Jurkat, Clone E6-1 (cell line): ENCODE measurements at regions not wholly inside any gene's neighbourhood (a gene's known extent, or its start where the extent isn't known, plus 50 kb on each side); places are given as distances from the start of the nearest gene placed in this dataset.

ENCODE experiments used
- DNase-seq: peaks from one replicate; pipeline ENCODE4 v3.0.0-alpha.2; 2011; ENCODE audit warnings: low read depth, low spot score
- H3K4me3 ChIP-seq: 2 replicates; pipeline ENCODE4 v1.5.1; 2011; ENCODE audit warnings: mild to moderate bottlenecking, low read length, control low read depth, moderate library complexity

GRCh38 chr7:132733860-132734259, 157.6 kb upstream of the PLXNA4 start:
- DNase-seq: no peak
- H3K4me3 ChIP-seq: no peak overlapping the region

DNA sequence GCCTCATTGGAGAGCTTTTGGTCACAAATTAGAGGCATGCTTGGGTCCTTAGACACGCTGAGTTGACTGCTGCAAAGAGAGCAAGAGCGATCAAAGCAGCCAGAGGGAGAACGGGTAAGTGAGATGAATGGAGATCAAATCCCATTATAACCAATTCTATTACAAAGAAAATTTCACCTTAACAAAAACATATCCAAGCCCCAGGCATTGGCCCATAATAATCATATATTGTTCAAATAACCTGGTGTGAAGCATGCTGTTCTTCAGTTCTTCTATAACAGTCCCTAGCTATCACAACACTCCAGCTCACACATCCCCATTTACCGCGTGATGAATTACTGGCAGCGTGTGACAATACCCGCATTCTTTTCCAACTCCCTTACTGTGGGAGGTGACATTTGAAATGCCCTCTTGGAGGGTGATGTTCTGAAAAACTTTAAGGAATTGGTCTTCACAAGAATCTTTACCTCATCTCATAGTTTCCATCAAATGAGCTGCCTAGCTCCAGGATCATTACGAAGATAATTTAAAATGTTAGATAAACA, 156.1 kb upstream of the PLXNA4 start:
- no peak for DNase-seq
- no peak overlapping the region for H3K4me3 ChIP-seq

- no peak overlapping the region for H3K4me3 ChIP-seq
- no peak for DNase-seq
Measured at GRCh38 chr7:132730105-132730504, 153.8 kb upstream of the PLXNA4 start.

DNA sequence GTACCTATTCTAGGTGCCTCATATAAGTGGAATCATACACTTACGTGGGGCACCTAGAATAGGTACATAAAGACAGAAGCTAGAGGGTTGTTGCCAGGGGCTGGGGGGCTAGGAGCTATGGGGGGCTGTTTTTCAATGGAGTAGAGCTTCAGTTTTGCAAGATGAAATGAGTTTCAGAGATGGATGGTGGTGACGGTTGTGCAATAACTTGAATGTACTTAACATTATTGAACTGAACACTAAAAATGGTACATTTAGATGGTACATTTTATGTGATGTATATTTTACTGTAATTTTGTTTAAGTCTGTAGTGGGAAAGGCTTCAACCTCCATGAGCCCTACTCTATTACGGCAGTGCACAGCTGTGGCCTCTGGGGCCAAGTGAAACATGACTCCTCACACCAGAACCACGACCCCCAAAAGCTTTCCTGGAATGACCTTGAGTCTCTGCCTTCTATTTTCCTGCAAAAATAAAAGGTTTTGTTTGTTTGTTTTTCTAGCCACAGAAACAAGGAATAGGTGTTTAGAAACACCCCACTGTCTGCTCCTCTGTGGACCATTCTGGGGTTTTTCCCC, 147.3 kb upstream of the PLXNA4 start:
- H3K4me3 ChIP-seq: no peak overlapping the region
- no peak for DNase-seq

DNA sequence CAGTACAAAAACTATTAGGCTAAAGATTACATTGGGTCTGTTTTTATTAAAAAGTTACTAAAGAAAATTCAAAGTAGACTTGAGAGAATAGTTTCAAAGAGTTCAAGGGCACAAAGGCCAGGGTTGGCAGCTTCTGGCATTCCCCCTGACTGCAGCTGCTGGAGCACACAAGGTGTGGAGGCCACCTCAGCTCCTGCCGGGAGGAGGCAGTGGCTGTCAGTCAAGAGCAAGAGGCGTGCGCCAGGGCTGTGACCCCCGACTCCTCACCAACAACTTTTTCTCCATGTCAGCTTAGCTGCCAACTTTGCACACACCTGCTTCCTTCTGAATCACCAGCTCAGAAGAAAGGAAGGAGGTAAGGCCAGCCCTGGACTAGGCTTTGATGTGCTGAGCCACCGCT, 144.6 kb upstream of the PLXNA4 start:
- no peak for DNase-seq
- H3K4me3 ChIP-seq: no peak overlapping the region

- no peak overlapping the region for H3K4me3 ChIP-seq
- DNase-seq: no peak
Measured at GRCh38 chr7:132713893-132714292, 137.6 kb upstream of the PLXNA4 start.

- DNase-seq: peak; percentile 35
- no peak overlapping the region for H3K4me3 ChIP-seq
Measured at GRCh38 chr7:132709971-132710567, 133.8 kb upstream of the PLXNA4 start.

DNA sequence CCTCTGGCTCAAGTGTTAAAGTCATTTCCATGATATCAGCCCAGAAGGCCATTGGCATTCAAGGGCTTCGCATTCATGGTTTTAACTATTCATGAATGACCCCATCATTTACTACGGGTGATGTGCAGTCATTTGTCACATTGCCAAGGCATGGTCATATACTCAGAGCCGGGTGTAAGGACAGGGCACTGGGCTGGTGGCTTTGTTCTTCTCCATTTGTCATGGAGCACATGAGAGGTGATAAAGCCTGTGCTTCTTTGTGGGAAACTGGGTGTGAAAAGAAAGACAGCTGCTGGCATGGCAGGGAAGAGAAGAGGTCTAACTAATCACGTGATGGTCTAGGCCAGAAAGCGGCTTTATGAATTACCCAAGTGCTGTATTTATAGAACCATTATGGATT, 132.2 kb upstream of the PLXNA4 start:
- no peak for DNase-seq
- no peak overlapping the region for H3K4me3 ChIP-seq

DNA sequence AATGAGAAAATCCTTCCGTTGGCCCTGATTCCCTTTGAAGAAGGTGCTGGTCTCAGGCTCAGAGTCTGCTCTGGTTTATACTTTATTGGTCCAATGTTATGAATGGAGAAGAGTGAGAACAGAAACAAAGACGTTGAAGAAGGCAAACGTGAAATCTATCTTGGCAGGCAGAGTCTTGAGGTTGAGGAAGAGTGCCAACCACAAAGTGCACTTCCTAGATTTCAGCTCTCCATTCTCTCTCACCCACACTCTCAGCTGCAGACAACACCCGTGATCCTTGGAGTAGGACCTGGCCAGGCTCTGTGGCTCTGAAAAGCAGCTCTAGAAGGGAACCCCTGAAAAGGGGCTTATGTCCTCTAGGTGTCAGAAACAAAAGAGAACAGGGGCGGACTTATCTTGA, 128.9 kb upstream of the PLXNA4 start:
- DNase-seq: peak; percentile 53
- no peak overlapping the region for H3K4me3 ChIP-seq

- H3K4me3 ChIP-seq: no peak overlapping the region
- DNase-seq: no peak
Measured at GRCh38 chr7:132703742-132704141, 127.5 kb upstream of the PLXNA4 start.

GRCh38 chr7:132697003-132697402, 120.7 kb upstream of the PLXNA4 start:
- no peak overlapping the region for H3K4me3 ChIP-seq
- DNase-seq: no peak

DNA sequence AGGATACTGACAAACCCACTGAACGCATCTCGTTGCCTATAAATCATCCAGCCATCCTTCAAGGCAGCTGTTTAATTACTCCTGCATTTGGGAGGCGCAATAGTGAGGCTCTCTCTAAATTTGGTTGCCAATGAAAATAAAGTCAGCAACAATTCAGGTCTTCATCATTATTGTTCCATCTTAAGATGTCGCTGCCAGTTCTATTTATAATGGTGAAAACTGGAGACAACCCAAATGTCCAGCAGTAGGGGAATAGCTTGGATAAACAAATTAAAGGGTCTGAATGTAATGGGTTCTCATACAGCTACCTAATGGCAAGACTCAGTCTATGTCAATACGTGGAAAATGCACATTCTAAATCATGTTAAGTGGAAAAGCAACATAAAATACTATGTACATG, 120.1 kb upstream of the PLXNA4 start:
- no peak for DNase-seq

DNA sequence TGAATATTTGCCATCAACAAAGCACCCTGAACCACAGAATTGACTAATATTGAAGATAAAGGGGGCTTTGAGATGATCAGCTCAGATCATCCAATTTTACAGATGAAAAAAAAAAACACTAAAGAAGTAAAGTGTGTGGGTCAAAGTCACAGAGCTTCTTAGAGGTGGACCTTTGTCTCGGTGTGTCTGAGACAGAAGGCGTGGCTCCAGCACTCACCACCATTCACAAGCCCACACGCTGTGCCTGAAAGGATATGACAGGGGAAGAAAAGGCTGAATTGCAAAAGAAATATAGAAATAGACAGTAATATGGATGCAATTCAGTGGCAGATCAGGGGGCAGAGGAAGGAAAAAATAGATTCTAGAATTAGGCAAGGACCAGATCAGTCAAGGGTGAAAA, 114.9 kb upstream of the PLXNA4 start:
- H3K4me3 ChIP-seq: no peak overlapping the region
- no peak for DNase-seq

More for the DNA sequence above, 120.1 kb upstream of the PLXNA4 start:
- H3K4me3 ChIP-seq: no peak overlapping the region

DNA sequence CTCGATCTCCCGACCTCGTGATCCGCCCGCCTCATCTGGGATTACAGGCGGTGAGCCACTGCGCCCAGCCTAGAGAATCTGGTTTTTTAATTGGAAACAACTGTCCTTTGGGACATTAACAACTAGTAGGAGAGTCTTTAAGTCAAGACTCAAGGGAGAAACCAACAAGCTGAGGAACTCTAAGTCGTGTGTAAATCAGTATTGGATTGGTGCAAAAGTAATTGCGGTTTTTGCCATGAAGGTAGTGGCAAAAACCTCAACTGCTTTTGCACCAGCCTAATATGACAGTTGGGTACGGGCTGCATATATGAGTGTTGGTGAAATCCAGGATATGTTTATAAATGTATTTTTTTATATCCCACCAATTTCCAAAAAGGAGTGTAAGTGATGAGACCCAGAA, 113.9 kb upstream of the PLXNA4 start:
- DNase-seq: no peak
- H3K4me3 ChIP-seq: no peak overlapping the region

DNA sequence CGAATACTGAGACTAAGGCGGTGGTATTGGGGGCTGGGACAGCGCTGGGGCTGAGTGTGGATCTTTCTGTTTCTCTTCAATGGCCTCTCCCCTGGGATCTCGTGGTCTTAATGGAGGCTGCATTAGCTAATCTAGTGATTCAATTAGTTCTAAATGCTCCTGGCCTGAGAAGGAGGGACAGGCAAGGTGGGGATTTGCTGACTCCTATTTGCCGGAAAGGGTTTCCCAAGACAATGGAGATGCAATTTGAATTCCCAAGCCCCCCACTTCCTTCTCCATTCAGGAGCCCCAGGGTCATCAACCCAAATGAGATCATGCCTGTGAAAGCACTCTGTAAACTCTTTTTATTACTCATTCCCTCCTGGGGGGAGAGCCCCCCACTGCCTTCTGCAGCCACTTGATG, 111.7 kb upstream of the PLXNA4 start:
- no peak overlapping the region for H3K4me3 ChIP-seq

DNA sequence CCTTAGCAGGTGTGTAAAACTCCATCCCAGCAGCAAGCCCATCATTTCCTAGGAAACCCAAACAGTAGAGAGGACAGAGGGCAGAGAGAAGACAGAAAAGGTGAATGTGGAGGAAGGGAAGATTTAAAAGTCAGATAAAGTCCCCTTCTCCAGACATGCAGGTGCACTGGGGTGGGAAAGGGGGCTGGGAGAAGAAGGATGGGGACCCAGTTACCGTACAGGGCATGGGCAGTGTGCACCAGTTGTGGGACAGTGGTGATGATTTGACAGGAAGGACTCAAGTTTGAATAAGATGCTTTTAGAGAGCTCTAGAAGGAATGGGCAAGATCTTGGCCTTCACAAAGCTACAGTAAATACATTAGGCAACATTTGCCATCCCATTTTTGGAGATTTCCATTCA, 110.7 kb upstream of the PLXNA4 start:
- no peak overlapping the region for H3K4me3 ChIP-seq
- DNase-seq: no peak

More for the DNA sequence above, 111.7 kb upstream of the PLXNA4 start:
- DNase-seq: no peak

DNA sequence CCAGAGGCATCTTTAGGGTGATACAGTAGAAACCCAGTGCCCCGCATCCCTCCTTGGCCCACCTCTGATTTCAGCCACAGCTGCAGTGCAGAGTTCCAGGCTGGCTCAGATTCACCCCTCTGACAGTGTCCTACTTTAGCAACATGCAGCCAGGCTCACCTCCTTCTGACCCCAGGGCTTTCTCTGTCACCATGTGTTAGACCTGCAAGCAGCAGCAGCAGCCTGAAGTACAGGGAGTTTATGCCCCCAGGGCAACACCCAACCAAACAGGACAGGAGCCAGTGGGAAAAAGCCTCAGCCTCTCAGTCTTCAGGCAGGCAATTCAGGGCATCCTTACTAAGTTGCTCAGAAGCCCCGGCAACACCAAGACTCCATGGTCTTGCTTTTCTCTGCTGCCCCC, 109.0 kb upstream of the PLXNA4 start:
- no peak overlapping the region for H3K4me3 ChIP-seq
- DNase-seq: no peak

DNA sequence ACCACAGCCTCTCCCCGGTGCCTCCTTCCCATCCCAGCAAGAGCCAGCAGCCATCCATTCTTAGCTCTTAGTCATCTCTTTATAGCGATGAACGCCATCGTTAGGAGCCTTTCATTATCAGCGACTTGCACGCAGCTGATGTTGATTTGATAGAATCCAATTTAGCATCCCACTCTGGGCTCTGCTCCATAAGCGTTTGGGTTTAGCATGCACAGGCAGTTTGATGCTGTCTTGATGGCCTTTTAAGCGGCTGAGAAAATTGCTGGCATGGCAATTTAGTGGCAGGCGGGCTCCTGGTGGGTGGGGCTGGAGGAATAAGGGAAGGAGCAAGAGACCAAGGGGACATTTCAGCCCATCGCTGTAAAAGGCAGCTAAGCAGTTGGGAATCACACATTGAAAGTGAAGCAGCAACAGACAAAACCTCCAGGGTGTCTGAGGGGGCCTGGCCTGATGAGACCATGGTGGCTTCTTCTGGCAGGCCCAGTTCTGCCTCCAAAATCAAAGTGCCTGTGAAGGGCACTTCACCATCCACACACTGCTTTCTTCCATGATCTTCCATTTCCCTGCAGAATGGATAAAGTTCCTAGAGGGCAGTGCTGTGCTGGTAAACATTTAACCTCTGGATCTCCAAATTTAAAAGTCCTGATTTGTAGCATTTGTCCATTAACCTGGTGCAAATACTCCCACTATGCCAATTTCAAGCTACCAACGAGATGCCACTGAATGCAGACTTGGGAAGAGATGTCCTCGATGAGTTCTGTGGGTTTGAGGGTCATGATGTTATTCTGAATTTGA, 107.8 kb upstream of the PLXNA4 start:
- H3K4me3 ChIP-seq: no peak overlapping the region
- no peak for DNase-seq

- H3K4me3 ChIP-seq: no peak overlapping the region
- DNase-seq: no peak
Measured at GRCh38 chr7:132681951-132682350, 105.7 kb upstream of the PLXNA4 start.

DNA sequence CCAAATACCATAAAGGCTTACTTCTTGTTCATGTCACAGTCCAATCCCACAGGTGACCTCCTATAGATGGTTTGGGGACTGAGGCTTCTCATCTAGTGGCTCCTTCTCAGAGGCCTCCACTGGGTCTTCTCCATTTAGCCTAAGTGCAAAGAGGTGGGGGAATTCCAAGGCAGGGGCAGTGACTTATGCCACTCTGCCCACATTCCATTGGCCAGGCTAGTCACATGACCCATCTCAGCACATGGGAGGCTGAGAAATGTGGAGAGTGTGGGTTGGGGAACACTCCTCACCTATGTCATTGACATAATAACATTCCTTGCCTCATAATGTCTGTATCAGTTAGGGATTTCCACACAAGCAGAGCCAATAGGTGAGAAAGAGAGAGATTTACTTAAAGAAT, 104.3 kb upstream of the PLXNA4 start:
- DNase-seq: no peak
- no peak overlapping the region for H3K4me3 ChIP-seq
